Islet of Langerhans (tissue), 1 donor: ENCODE measurements at regions not wholly inside any gene's neighbourhood (a gene's known extent, or its start where the extent isn't known, plus 50 kb on each side); places are given as distances from the start of the nearest gene placed in this dataset.
"Not testable (repeated sequence)": the region's sequence is repeated elsewhere in the genome, so short reads cannot be mapped to it uniquely, and the experiment has no call there.

Experiments used
- FAIRE-seq: peaks from one replicate; lab custom pipeline; 2011; peaks lifted over from hg19 to GRCh38; lab: Jason Lieb, UNC

DNA sequence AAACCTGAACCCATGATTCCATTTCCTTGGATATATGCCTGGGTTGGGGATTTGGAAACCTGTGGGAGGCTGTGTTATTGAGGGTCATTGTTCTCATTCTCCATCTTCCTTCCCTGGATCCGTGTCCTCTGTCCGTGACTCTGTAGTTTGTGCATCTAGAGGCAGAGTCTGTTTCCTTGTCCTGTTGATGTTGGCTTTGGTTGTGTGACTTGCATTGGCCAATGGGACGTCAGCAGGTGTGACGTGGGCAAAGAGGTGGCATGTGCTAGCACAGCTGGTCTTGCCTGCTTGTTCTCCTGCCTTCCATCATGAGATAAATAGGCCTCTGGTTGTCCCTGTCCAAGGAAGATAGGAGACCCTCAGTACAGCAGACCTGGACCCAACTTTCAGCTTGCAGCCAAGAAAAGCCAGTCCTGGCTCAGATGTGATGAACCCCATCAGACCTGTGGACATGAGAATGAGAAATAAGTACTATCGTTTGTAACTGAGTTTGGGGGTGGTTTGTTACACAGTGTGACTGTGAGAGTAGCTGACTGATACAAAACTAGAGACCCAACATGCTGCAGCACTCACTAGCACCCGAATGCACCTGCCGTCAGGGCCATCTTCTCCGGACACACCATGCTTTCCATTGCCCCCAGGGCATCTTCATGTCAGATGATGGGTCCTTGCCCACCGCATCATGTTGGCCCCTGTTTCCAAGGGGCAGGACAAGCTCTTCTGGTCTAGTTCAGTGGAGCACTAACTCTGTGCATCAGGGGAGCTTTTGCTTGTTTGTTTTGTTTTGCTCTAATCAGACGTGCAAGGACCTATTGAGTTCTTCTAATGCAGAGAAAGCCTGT is 195.3 kb upstream of the SULF2 start:
- no peak for FAIRE-seq

- FAIRE-seq: not testable (repeated sequence)
Measured at GRCh38 chr20:47979361-47980095, 194.2 kb upstream of the SULF2 start.

- not testable (repeated sequence) for FAIRE-seq
Measured at GRCh38 chr20:47978428-47979120, 193.3 kb upstream of the SULF2 start.

GRCh38 chr20:47977789-47978252 is 192.5 kb upstream of the SULF2 start:
- not testable (repeated sequence) for FAIRE-seq

- not testable (repeated sequence) for FAIRE-seq
Measured at GRCh38 chr20:47977017-47977788, 191.9 kb upstream of the SULF2 start.

- no peak for FAIRE-seq
Measured at GRCh38 chr20:47974234-47974878, 189.1 kb upstream of the SULF2 start.

GRCh38 chr20:47973519-47974233 is 188.4 kb upstream of the SULF2 start:
- no peak for FAIRE-seq

DNA sequence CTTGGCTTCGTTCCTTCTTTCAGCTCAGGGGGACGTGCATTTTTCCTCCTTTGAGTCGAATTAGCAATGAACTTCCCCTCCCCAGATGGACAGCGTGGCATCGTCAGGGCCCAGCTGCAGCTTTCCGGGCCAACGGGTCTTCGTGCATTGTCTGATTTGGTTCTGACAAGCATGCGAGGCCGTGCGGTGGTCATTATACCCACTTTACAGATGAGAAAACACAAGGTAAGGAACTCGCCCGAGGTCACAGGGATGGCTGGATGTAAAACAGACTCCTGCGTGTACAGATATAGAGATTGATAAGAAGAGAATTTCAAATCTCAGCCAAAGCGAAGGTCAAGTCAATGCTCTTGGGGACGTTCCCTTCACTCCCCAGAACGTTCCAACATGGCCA is 187.6 kb upstream of the SULF2 start:
- no peak for FAIRE-seq

DNA sequence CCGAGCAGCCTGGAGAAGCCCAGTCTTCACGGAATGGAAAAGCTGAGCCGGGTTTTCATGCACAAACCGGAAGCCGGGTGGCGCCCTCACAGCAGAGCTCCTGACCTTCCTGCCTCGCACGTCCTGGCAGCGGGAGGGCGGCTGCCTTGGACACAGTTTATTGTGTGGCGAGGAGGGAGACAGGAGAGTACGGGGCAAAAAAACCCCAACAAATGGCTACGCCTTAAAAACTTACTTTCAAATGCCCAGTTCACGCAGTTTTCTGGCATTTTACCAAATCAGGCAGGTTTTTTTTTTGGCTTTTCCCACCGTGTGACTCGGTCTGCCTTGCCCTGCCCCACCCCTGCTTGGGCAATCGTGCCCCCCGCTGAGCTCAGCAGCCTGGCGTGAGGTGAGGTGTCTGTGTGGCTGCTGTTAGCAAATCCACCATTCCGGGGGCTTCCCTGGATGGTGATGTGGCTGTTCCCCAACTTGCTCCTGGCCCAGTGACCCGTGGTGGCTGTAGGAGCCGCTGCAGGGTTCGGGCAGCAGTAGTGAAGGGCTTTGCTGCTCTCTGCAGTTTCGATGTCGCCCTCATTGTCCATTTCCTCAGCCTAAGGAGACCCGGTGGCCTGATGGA is 187.1 kb upstream of the SULF2 start:
- FAIRE-seq: not testable (repeated sequence)

DNA sequence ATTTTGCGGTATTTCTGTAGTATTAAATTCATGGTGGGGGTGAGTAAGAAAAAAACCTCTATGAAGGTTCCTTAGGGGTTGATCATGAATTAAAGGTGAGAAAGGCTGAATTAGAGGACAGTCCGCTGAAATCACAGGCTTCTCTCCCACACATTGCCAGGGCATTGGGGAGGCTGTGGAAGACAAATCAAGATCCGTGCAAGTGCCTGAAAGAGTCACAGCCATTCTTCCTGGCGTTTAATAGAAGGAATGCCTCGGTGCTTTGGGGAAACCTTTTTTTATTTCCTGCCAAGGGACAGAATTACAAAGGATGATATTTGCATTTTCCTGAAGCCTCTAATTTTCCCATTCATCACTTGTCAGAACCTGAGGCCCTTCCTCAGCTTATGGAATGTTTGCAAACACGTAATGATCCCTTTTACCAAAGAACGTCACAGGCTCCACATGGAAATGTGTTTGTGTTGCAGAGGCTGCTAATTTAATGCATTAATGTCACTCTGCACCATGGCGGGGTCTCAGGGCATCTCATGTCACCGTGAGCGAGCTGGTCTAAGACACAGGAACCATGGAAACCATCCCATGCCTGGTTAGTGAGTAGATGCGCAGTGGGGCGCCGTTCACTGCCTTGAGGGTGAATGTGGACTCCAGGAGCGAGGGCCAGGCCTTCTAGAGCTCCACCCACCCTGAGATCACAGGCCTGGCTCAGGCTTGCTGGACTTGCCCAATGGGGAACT is 185.9 kb upstream of the SULF2 start:
- FAIRE-seq: no peak

GRCh38 chr20:47970282-47970903 is 185.1 kb upstream of the SULF2 start:
- no peak for FAIRE-seq

- no peak for FAIRE-seq
Measured at GRCh38 chr20:47969426-47969825, 184.1 kb upstream of the SULF2 start.

DNA sequence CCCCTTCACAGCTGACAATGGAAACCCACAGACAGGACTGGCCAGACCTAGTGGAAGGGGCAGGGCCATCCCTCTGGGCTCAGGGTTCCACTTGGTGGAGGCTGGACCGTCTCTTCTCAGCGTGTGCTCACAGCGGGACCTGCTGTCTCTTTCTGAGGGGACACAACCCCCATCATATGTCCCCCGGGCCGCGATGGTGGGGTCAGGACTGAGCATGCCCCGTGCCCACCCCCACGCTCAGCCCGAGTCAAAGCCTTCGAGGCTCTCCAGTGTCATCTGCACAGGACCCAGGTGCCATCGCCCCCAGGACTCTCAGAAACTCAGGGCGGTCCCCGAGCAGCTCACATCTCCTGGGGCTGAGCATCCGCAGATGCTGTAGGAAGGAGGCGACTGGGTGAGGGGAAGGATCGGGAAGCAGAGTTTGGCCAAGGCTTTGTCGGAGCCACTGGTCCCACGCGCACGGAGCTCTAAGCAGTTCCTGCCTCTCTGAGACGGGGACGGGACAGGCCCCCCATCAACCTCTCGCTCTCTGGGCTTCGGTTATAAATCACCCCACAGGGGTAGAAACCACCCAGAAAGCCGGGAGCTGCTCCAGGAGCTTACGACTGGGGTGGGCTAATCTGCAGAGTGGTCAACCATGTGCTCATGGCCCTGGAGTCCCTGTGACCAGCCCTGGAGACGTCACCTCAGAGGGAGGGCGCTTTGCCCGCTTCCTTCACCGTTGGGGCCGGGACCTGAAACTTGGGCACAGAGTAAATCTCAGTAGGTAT is 183.4 kb upstream of the SULF2 start:
- no peak for FAIRE-seq

- no peak for FAIRE-seq
Measured at GRCh38 chr20:47964149-47964548, 178.9 kb upstream of the SULF2 start.

DNA sequence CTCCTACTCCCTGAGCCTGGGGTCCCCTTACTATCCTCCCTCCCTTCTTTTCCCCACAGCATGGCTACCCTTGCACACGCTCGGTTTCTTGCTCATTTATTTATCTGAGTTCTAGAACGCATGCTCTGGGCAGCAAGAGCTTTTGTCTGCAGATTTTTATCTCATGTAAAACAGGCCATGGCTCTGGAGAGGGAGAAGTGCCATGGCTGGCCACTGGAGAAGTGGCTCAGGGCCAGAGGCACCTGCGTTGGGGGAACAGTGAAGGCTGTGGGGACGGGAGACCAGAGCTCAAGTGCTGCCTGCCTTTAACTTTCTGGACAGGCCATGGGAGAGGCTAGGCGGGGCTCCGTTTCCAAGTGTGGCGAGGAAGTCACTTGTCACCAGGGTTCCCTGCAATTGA is 177.7 kb upstream of the SULF2 start:
- FAIRE-seq: no peak

GRCh38 chr20:47962286-47962963 is 177.1 kb upstream of the SULF2 start:
- FAIRE-seq: no peak

DNA sequence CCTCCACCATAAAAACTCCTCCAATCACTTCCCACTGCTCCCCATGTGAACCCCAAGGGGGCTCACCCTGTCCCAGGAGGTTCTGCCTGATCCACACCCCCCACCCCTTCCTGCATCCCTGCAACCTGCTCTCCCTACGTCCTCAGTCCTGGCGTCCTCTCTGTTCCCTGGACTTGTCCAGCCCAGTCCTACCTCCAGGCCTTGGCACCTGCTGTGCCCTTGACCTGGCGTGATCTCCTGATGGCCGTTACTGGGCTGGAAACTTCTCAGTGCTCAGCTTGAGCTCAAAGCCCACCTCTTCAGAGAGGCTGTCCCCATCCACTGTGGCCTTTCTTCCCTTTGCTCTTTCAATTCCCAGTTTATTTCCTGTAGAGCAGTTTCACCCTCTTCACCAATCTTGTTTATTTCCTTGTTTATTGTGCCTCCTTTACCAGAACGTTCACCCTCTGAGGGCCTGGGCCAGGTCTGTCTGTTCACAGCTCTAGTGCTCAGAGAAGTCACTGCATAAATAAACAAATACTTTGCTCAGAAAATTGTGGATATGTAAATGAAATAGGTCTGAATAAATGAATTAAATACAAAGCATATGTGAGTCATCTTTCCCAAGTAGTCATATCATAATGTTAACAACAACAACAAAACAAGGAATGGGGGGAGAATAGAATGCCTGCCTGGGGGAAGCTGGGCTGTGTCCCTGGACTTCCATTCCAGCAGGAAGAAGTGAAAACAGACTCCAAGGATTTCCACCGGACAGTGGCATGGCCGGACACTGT is 175.7 kb upstream of the SULF2 start:
- no peak for FAIRE-seq
